Uterus (tissue), 3 donors: ENCODE measurements at regions not wholly inside any gene's neighbourhood (a gene's known extent, or its start where the extent isn't known, plus 50 kb on each side); places are given as distances from the start of the nearest gene placed in this dataset.

Source experiments
- DNase-seq, 2 donors: peaks; one replicate each; pipeline ENCODE4 v3.0.0-alpha.2; 2019 to 2020
- H3K27ac ChIP-seq, 2 donors: fragments of 200-600 bp; sonication (generic); 1 replicate in 1 of 2; 2 replicates in 1 of 2; pipeline ENCODE4 v1.5.1; 2016 to 2018
- H3K27me3 ChIP-seq, 2 donors: fragments of 200-600 bp; sonication (generic); one replicate each; pipeline ENCODE4 v1.5.1; 2018 to 2019; ENCODE audit warnings: control low read depth in 1 of 2
- H3K36me3 ChIP-seq, 2 donors: fragments of 200-600 bp; sonication (generic); one replicate each; pipeline ENCODE4 v1.5.1; 2019; ENCODE audit warnings: control low read depth in 1 of 2
- H3K4me1 ChIP-seq, 2 donors: fragments of 200-600 bp; sonication (generic); one replicate each; pipeline ENCODE4 v1.5.1; 2018 to 2019; ENCODE audit warnings: control low read depth in 1 of 2
- H3K4me3 ChIP-seq, 2 donors: fragments of 200-600 bp; sonication (generic); 1 replicate in 1 of 2; 2 replicates in 1 of 2; pipeline ENCODE4 v1.5.1; 2018 to 2019; ENCODE audit warnings: mild to moderate bottlenecking in 1 of 2
- H3K9me3 ChIP-seq, 2 donors: fragments of 200-600 bp; sonication (generic); one replicate each; pipeline ENCODE4 v1.5.1; 2019; ENCODE audit warnings: control low read depth in 1 of 2
- CTCF ChIP-seq, 4 experiments: fragments of 200-600 bp in 2 of 4; fragments of 450-650 bp in 2 of 4; sonication (generic) in 2 of 4; IDR thresholded peaks; one replicate each; pipeline ENCODE4 v1.5.1; 2016 to 2019; ENCODE audit warnings: antibody characterized with exemption in 4 of 4, mild to moderate bottlenecking in 2 of 4, moderate library complexity in 1 of 4
- POLR2A ChIP-seq, 2 donors: fragments of 450-650 bp; IDR thresholded peaks; one replicate each; pipeline ENCODE4 v1.6.1; 2016; ENCODE audit warnings: antibody characterized with exemption in 2 of 2, mild to moderate bottlenecking in 1 of 2, moderate library complexity in 1 of 2
- intact Hi-C: fragments of 100-400 bp; cut with DNase I; formaldehyde crosslinking; loops from one replicate; pipeline ENCODE4 v1.15.1; 2023; ENCODE audit warnings: low total_unique reads
- donor health status: DM: yes; HTN: yes; CAD: no.

- no peak for DNase-seq
Observed at GRCh38 chr5:167049771-167050567, 1241.5 kb upstream of the WWC1 start.

GRCh38 chr5:167050568-167051401, 1240.7 kb upstream of the WWC1 start:
- intact Hi-C loops: no loop called here
- Histone ChIP-seq H3K9me3 (no peaks in the 10 kb centered on the region), H3K36me3 (no peaks in the 10 kb centered on the region), H3K4me1 (no peaks in the 10 kb centered on the region), H3K27ac (no peak overlapping the region), H3K27me3 (no peaks in the 10 kb centered on the region), H3K4me3 (no peak overlapping the region)
- TF ChIP-seq CTCF (IDR thresholded peaks at IDR 0.05) (no peak), POLR2A (IDR thresholded peaks at IDR 0.05) (no peak)
- DNase-seq: no peak

More at GRCh38 chr5:167049771-167050567, 1241.5 kb upstream of the WWC1 start:
- H3K4me1 ChIP-seq: no peaks in the 10 kb centered on the region
- no peak for TF ChIP-seq CTCF (IDR thresholded peaks at IDR 0.05)
- TF ChIP-seq POLR2A (IDR thresholded peaks at IDR 0.05): no peak
- no peaks in the 10 kb centered on the region for H3K9me3 ChIP-seq
- H3K27ac ChIP-seq: no peak overlapping the region
- no peak overlapping the region for H3K4me3 ChIP-seq
- no peaks in the 10 kb centered on the region for H3K27me3 ChIP-seq
- H3K36me3 ChIP-seq: no peaks in the 10 kb centered on the region
- intact Hi-C loops: no loop called here

GRCh38 chr5:167051402-167051768, 1240.1 kb upstream of the WWC1 start:
- no peak for TF ChIP-seq POLR2A (IDR thresholded peaks at IDR 0.05)
- no peak for TF ChIP-seq CTCF (IDR thresholded peaks at IDR 0.05)
- H3K4me1 ChIP-seq: no peaks in the 10 kb centered on the region
- no peak overlapping the region for H3K27ac ChIP-seq
- intact Hi-C loops: no loop called here
- no peak overlapping the region for H3K4me3 ChIP-seq
- no peaks in the 10 kb centered on the region for H3K27me3 ChIP-seq
- no peak for DNase-seq
- no peaks in the 10 kb centered on the region for H3K36me3 ChIP-seq
- H3K9me3 ChIP-seq: no peaks in the 10 kb centered on the region

- no peak for DNase-seq
- intact Hi-C loops: no loop called here
- Histone ChIP-seq H3K4me3 (no peak overlapping the region), H3K27me3 (no peaks in the 10 kb centered on the region), H3K4me1 (no peaks in the 10 kb centered on the region), H3K27ac (no peak overlapping the region), H3K36me3 (no peaks in the 10 kb centered on the region), H3K9me3 (no peaks in the 10 kb centered on the region)
- no peak for TF ChIP-seq POLR2A (IDR thresholded peaks at IDR 0.05)
- no peak for TF ChIP-seq CTCF (IDR thresholded peaks at IDR 0.05)
Observed at GRCh38 chr5:167052791-167053190, 1238.7 kb upstream of the WWC1 start.

- Histone ChIP-seq H3K4me1 (no peaks in the 10 kb centered on the region), H3K27me3 (no peaks in the 10 kb centered on the region), H3K36me3 (no peaks in the 10 kb centered on the region), H3K27ac (no peak overlapping the region), H3K4me3 (no peak overlapping the region), H3K9me3 (no peaks in the 10 kb centered on the region)
- intact Hi-C loops: no loop called here
- no peak for TF ChIP-seq CTCF (IDR thresholded peaks at IDR 0.05)
- TF ChIP-seq POLR2A (IDR thresholded peaks at IDR 0.05): no peak
- DNase-seq: no peak
Observed at GRCh38 chr5:167057665-167058064, 1233.8 kb upstream of the WWC1 start.
